Esophagus mucosa (tissue), 1 donor: ENCODE measurements at regions not wholly inside any gene's neighbourhood (a gene's known extent, or its start where the extent isn't known, plus 50 kb on each side); places are given as distances from the start of the nearest gene placed in this dataset.
"Not testable (repeated sequence)": the region's sequence is repeated elsewhere in the genome, so short reads cannot be mapped to it uniquely, and the experiment has no call there.

Experiments
- ATAC-seq: fragments of 200-7000 bp; cut with Tn5 transposase; one replicate; pipeline ENCODE4 v1.9.1; 2020
- donor health status: DM: yes; HTN: yes; CAD: no.

DNA sequence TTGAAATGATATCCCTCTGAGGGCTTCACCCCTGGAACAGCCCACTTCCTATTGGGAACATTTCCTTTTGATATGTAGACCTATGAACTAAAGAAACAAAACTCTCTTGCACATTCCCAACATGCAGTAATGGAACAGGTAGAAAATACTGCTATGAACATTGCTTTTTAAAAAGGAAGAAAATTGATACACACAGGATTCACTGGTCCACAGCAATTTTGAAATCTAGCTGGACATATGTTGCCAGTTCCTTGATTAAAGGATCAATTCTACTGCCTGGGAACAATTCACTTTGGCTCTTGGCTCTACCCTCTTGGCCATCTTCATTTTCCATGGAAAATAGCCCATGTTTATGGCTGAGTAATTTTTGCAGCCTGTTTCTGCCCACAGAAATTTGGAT, 74.9 kb upstream of the ZNF280D start:
- no peak for ATAC-seq

DNA sequence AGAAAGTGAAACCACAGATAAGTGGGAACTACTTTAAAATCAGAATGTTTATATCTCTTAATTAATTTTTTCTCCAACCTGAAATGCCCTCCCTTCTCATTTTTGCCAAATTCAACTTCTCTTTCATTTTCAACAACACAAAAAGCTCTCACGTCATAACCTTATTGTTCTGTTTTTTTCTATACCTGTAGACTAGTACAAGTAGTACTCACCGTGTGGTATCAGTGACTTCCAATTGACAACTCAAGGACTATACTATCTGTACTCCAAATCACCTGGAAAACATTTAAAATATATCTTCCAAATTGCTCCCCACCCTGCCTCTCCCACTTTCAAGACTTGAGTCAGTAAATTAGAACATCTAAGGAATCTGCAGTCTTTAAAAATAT, 72.8 kb upstream of the ZNF280D start:
- ATAC-seq, result peak; percentile 23

DNA sequence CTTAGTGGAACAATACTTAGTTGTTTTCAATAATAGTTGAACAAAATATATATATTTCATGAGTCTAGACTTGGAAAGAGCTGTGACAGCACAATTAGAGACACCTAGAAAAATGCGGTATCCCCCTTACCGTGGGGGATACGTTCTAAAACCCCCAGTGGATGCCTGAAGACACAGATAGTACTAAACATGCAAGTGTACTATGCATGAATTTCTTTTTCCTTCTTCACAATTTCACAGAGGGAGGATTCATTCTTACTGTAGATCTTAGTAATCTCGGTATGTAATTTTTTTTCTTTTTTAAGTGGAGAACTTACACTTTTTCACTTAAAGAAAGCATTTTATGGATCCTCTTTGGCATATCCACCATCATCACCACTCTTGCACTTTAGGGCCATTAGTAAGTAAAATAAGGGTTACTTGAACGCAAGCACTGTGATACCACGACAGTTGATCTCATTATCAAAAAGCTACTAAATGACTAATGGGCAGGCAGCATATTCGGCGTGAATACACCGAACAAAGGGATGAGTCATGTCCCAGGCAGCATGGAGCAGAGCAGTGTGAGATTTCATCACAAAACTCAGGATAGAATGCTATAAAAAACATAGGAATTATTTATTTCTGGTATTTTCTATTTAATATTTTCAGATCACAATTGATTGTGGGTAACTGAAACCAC, 72.3 kb upstream of the ZNF280D start:
- ATAC-seq, result peak; percentile 88

DNA sequence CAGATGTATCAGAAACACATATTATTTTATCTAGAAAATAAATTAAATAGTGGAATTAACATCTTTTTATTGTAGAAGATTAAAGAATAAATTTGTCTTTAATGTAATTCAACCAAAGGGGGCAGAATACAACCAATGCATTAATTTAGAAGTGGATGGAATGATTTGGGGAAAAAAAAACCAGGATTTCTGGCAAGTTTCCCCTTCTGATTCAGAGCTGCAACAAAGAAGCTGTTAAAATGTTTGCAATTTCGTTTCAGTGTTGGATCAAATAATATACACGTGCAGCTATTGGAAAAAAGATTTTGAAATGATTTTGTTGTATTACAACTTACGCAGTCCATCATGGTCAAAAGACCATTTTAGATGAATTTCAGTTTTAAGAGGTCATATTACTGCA, 71.6 kb upstream of the ZNF280D start:
- no peak for ATAC-seq

DNA sequence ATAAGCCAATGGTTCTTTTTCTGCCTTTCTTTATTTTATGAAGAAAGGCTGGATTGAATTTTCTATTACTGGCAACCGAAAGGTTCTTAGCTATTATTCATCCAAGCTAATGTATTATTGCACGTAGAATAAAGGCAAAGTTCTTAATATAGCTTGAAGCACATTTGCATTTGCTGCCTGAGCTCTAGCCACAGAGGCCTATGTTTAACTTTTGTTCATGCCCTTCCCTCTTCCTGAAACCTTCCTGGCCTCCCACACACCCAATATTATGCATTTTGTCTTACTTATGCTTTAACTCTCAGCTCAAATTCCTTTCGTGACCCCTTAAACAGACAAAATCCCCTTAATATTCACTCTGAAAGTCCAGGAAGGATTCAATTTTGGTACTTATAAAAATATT, 71.0 kb upstream of the ZNF280D start:
- no peak for ATAC-seq

DNA sequence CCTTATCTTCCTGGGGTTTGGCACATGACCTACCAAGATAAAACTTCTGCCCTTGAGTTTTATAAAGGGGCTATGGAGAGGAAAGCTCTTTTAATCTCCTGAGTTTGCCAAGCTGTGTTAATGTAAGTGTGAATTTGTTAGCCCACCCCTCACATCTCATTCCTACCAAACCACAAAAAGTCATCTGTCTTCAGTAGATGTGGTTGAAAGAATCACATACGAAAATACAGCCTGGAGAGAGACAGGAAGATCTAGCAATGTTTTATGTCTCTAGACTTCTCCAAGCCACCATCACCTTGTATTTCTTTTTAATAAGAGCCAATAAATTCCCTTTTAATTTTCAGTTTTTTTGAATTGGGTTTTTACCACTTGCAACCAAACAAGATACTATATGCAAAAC, 68.9 kb upstream of the ZNF280D start:
- ATAC-seq, result no peak

DNA sequence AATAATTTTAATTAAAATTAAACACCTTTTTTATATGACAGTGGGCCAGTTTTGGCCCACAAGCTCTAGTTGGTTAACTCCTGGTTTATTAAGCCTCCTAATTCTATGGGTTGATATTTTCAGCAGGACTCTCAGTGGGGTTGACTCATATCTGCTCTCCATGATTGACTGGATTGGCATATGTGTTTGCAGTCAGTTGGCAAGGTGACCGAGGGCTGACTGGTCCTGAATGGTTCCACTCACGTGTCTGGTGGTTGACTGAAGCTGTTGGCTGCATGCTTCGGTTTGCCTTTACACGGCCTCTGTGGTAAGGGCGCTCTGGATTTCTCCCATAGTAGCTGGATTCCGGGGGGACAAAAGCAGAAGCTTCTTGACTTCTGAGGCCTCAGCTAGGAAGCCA, 65.3 kb upstream of the ZNF280D start:
- ATAC-seq, result peak; percentile 36

DNA sequence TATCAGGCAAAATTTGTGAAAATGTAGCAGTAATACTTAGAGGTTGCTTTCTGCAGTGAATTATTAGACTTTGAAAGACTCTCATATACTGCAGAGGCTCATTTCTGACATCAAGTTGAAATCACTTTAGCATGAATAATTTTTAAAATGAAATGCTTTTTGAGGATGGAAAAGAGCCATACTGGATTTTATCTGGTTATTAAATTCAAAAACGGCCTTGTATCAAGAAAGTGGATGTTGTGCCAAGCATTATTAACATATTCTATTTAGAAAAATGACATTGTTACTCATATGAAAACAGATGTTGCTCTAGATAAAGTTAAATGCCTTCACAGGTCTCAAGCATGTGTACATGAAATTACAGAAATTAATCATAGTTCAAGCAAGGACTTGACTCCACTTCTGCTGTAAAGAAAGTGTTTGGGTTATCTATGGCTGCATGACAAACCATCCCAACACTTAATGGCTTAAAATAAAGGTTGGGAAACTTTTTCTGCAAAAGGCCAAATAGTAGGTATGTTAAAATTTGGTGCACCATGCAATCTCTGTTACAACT, 64.5 kb upstream of the ZNF280D start:
- ATAC-seq, result no peak

DNA sequence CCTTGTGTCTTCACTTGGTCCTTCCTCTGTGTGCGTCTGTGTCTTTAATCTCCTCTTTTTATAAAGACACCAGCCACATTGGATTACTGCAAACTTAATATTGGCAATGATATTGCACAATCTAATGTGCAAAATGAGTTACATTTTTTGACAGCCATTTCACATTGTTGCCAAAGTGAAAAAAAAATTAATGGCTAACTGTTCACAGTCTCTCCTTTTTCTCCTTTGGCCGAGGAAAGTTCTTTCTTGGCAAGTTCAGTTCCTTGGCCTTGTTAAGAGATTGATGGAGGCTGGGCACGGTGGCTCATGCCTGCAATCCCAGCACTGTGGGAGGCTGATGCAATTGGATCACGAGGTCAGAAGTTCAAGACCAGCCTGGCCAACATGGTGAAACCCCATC, 62.2 kb upstream of the ZNF280D start:
- no peak for ATAC-seq

DNA sequence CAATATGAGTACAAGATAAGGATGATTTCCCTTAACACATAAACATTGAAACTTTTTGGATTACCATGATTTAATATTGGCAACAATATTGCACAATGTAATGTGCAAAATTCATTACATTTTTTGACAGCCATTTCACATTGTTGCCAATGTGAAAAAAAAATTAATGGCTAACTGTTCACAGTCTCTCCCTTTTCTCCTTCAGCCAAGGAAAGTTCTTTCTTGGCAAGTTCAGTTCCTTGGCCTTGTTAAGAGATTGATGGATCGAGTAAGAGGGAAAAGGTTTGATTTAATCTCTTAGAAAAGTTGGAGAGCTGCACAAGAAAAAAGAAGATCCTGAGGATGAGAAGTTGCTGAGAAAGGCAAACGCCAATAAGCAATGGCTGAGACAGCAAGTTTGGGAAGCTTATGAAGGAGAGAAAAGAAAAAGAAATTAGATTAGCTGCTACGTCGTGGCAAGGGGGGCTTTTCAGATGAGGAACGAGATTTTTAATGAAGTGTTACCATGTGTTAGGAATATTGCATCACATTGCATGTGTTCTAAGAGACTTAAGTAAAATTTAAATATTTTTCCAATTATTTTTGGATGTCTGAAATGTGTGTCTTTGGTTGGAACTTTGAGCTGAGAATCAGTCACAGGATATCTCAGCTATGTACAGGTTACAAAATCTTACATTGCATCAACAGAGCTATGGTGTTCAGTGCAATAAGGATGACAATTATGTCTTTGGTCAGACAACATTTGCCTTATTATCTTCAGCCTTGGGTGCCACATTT, 61.4 kb upstream of the ZNF280D start:
- no peak for ATAC-seq

DNA sequence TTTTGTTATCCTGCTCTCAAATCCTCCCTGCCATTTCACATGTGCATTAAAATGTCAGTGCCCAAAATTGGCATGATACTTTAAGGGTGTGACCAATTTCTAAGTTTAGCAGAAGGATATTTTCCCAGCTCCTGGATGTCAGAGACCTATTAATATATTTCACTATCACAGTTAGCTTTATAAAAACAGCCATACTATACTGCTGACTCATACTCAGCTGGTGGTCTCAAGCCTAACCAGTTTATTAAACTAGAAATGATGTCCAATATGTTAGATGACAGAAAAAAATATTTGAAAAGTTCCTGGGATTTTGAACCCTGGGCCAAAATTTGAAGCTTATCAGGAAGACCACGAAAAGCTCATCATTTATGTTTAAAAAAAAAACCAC, 60.9 kb upstream of the ZNF280D start:
- no peak for ATAC-seq

DNA sequence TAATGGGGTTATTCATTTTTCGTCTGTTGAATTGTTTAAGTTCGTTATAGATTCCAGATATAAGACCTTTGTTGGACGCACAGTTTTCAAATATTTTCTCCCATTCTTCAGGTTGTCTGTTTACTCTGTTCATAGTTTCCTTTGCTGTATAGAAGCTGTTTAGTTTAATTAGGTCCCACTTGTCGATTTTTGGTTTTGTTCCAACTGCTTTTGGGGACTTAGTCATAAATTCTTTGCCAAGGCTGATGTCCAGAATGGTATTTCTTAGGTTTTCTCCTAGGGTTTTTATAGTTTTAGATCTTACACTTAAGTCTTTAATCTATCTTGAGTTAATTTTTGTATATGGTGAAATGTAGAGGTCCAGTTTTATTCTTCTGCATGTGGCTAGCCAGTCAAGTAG, 58.9 kb upstream of the ZNF280D start:
- ATAC-seq, result no peak

DNA sequence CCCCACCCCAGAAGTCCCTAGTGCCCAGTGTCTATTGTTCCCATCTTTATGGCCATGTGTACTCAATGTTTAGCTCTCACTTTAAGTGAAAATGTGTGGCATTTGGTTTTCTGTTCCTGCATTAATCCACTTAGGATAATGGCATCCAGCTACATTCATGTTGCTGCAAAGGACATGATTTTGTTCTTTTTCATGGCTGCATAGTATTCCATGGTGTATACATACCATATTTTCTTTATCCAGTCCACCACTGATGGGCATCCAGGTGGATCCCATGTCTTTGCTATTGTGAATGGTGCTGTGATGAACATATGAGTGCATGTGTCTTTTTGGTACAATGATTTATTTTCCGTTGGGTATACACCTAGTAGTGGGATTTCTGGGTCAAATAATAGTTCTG, 58.2 kb upstream of the ZNF280D start:
- ATAC-seq, result not testable (repeated sequence)

DNA sequence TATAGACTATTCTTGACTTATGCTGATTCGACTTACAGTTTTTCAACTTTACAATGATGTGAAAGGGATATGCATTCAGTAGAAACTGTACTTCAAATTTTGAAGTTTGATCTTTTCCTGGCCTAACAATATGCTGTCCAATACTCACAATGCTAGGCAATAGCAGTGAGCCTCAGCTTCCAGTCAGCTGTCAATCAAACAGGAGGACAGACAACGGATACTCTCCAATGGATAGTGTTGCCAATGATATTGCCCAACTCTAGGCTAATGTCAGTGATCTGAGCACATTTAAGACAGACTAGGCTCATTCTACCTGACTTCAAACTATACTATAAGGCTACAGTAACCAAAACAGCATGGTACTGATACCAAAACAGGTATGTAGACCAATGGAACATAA, 55.0 kb upstream of the ZNF280D start:
- no peak for ATAC-seq

DNA sequence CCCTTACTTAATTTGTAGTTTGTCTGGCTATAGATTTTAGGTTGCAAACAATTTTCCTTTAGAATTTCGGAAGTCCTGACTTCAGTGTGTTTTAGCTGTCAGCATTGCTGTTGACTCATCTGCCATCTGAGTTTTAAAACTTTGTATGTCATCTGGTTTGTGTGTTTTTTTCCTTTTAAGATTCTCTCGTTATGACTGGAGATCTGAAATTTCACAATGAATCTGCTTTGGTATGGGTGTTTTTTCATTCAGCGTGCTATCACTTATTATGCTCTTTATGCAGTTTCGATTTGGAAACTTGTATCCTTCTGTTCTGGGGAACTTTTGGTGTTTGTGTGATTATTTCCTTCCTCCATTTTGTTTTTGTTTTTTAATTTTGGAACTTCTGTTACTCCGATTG, 53.7 kb upstream of the ZNF280D start:
- ATAC-seq, result no peak

DNA sequence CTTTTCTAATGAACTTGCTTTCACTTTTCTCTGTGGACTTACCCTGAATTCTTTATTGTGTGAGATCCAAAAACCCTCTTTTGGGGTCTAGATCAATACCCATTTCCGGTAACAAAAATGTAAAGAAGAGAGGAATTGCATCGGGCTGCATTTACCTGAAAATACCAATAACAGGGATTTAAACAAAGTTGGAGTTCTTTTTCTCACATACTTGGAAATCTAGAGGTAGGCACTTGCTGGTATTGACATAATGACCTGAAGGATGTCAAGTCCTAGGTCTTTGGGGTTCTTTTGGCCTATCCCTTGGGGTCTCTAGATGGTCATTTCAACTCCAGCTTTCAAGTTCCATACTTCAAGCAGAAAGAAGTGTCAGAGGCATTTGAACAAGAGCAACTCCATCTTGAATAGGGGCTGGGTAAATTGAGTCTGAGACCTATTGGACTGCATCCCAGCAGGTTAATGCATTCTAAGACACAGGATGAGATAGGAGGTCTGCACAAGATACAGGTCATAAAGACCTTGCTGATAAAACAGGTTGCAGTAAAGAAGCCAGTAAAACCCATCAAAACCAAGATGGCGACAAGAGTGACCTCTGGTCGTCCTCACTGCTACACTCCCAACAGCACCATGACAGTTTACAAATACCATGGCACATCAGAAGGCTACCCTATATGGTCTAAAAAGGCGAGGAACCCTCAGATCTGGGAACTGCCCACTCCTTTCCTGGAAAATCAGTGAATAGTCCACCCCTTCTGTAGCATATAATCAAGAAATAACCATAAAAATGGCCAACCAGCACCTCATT, 50.8 kb upstream of the ZNF280D start:
- no peak for ATAC-seq

DNA sequence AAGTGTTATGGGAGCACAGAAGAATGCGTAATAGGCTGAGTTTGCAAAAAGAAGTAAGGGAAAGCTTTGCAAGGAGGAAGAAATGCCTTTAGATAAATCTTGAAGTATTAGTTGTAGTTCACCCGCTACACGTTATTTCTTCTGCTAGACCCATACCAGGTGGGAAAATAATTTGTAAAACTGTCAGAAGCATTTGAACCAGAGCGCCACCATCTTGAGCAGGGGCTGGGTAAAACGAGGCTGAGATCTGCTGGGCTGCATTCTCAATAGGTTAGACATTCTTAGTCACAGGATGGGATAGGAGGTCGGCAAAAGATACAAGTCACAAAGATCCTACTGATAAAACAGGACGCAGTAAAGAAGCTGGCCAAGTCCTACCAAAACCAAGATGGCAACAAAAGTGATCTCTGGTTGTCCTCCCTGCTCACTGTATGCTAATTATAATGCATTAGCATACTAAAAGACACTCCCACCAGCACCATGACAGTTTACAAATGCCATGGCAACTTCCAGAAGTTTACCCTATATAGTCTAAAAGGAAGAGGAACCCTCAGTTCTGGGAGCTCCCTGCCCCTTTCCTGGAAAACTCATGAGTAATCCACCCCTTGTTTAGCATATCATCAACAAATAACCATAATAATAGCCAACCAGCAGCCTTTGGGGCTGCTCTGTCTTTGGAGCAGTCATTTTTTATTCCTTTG, 50.0 kb upstream of the ZNF280D start:
- ATAC-seq, result no peak
